ENCODE measurements at regions not wholly inside any gene's neighbourhood (a gene's known extent, or its start where the extent isn't known, plus 50 kb on each side); places are given as distances from the start of the nearest gene placed in this dataset.
"Not testable (repeated sequence)": the region's sequence is repeated elsewhere in the genome, so short reads cannot be mapped to it uniquely, and the experiment has no call there.

- H3K27me3 ChIP-seq (ENCODE audit: insufficient read depth, low read length); H2AFZ ChIP-seq (ENCODE audit: low read length); H3K4me2 ChIP-seq (ENCODE audit: insufficient read depth, low read length); H3K36me3 ChIP-seq (ENCODE audit: insufficient read depth, low read length); H3K79me2 ChIP-seq (ENCODE audit: insufficient read depth, low read length); H4K20me1 ChIP-seq (ENCODE audit: insufficient read depth, low read length); H3K9me3 ChIP-seq (ENCODE audit: low read depth, low read length); H3K4me3 ChIP-seq (ENCODE audit: insufficient read depth, low read length); H3K4me1 ChIP-seq (ENCODE audit: insufficient read depth, low read length); DNase-seq (ENCODE audit: insufficient read length, low spot score, missing footprints); H3K27ac ChIP-seq (ENCODE audit: low read depth, low read length): not testable (repeated sequence)
Observed at GRCh38 chr5:177941386-177941785, 54.7 kb downstream of the PROP1 start.

DNA sequence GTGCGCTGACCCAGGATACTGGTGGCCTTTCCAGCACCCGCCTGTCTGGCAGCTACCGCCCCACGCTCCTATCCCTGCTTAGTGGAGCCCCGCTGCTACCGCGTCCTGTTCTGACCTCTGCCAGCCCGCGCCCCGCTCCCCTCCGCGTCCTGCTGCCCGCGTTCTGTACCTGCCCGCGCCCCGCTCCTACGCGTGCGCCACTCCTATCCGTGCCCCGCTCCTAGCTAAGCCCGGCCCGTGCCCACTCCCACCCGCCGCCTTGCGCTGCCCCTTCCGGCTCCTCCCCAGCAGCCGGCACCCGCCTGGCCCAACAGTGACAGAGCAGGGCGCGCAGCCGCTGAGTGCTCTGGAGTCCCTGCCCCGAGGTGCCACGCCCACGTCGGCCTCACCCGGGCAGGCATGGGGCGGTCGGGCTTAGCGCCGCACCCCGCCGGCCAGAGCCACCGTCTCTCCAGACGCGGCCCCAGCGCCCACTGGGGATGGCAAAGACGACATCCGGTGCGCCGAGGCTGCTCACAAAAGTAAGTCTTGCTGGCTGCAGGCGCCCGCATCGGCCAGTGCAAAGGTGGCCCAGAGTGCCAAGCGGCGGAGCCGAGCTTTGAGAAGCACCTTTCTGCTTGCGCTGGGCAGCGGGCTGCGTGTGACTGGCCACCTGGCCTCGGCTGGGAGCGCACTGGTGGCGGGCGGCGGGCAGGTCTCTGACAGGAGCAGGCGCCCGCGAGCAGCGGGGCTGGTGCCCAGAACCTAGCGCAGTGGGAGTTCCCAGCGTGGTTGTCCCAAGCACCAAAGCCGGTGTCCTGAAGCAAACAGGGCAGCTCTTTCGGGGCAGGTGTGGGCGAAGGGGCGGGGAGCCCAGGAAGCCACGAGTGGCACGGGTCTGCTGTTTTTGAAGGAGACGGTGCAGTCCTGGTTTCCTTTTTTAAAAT is 56.5 kb downstream of the PROP1 start:
- H4K20me1 ChIP-seq (ENCODE audit: insufficient read depth, low read length); H3K79me2 ChIP-seq (ENCODE audit: insufficient read depth, low read length); DNase-seq (ENCODE audit: insufficient read length, low spot score, missing footprints); H3K9me3 ChIP-seq (ENCODE audit: low read depth, low read length); H3K27ac ChIP-seq (ENCODE audit: low read depth, low read length); H2AFZ ChIP-seq (ENCODE audit: low read length); H3K36me3 ChIP-seq (ENCODE audit: insufficient read depth, low read length); H3K27me3 ChIP-seq (ENCODE audit: insufficient read depth, low read length); H3K4me1 ChIP-seq (ENCODE audit: insufficient read depth, low read length): not testable (repeated sequence)
- Histone ChIP-seq H3K4me3 (ENCODE audit: insufficient read depth, low read length) (peak overlapping the region; percentile 63), H3K4me2 (ENCODE audit: insufficient read depth, low read length) (peak overlapping the region; percentile 57)

DNA sequence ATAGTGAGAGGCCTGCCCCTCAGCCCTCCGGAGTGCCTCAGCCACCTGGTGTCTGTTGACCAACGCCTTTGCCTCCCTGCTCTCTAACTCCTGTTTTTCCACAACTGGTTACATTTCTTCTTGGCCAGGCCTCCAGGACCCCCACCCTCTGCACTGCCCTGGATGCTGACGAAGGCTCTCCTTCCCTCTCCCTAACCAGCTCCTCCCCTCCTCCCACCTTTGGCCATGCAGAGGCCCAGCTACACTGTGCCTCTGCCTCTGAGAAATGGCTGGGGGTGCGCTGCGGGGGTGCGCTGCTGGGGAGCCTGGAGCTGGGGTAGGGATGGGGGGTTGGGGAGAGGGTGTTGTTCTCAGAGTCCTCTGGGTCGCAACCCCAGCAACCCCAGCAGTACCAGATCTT is 57.3 kb downstream of the PROP1 start:
- Histone ChIP-seq H3K4me2 (ENCODE audit: insufficient read depth, low read length) (peak overlapping the region; percentile 57), H3K4me3 (ENCODE audit: insufficient read depth, low read length) (peak overlapping the region; percentile 63)
- not testable (repeated sequence) for H3K36me3 ChIP-seq (ENCODE audit: insufficient read depth, low read length); H2AFZ ChIP-seq (ENCODE audit: low read length); H4K20me1 ChIP-seq (ENCODE audit: insufficient read depth, low read length); H3K27me3 ChIP-seq (ENCODE audit: insufficient read depth, low read length); H3K4me1 ChIP-seq (ENCODE audit: insufficient read depth, low read length); H3K9me3 ChIP-seq (ENCODE audit: low read depth, low read length); DNase-seq (ENCODE audit: insufficient read length, low spot score, missing footprints); H3K79me2 ChIP-seq (ENCODE audit: insufficient read depth, low read length); H3K27ac ChIP-seq (ENCODE audit: low read depth, low read length)

- not testable (repeated sequence) for H3K36me3 ChIP-seq (ENCODE audit: insufficient read depth, low read length); H3K4me1 ChIP-seq (ENCODE audit: insufficient read depth, low read length); H3K4me2 ChIP-seq (ENCODE audit: insufficient read depth, low read length); H3K27ac ChIP-seq (ENCODE audit: low read depth, low read length); H3K27me3 ChIP-seq (ENCODE audit: insufficient read depth, low read length); H4K20me1 ChIP-seq (ENCODE audit: insufficient read depth, low read length); H2AFZ ChIP-seq (ENCODE audit: low read length); H3K9me3 ChIP-seq (ENCODE audit: low read depth, low read length); H3K79me2 ChIP-seq (ENCODE audit: insufficient read depth, low read length); DNase-seq (ENCODE audit: insufficient read length, low spot score, missing footprints); H3K4me3 ChIP-seq (ENCODE audit: insufficient read depth, low read length)
- TF ChIP-seq CTCF (IDR thresholded peaks at IDR 0.05; ENCODE audit: extremely low read depth, low read depth, low read length): peak; percentile 23
Observed at GRCh38 chr5:177934233-177934632, 61.8 kb downstream of the PROP1 start.

GRCh38 chr5:177930269-177931022 is 65.6 kb downstream of the PROP1 start:
- not testable (repeated sequence) for DNase-seq (ENCODE audit: insufficient read length, low spot score, missing footprints); H3K4me3 ChIP-seq (ENCODE audit: insufficient read depth, low read length); H4K20me1 ChIP-seq (ENCODE audit: insufficient read depth, low read length)

GRCh38 chr5:177929618-177930017 is 66.4 kb downstream of the PROP1 start:
- not testable (repeated sequence) for DNase-seq (ENCODE audit: insufficient read length, low spot score, missing footprints); H3K4me2 ChIP-seq (ENCODE audit: insufficient read depth, low read length); H3K79me2 ChIP-seq (ENCODE audit: insufficient read depth, low read length); H3K27ac ChIP-seq (ENCODE audit: low read depth, low read length); H4K20me1 ChIP-seq (ENCODE audit: insufficient read depth, low read length); H3K4me3 ChIP-seq (ENCODE audit: insufficient read depth, low read length); H3K36me3 ChIP-seq (ENCODE audit: insufficient read depth, low read length); H2AFZ ChIP-seq (ENCODE audit: low read length); H3K27me3 ChIP-seq (ENCODE audit: insufficient read depth, low read length); H3K9me3 ChIP-seq (ENCODE audit: low read depth, low read length); H3K4me1 ChIP-seq (ENCODE audit: insufficient read depth, low read length)

More at GRCh38 chr5:177930269-177931022, 65.6 kb downstream of the PROP1 start:
- not testable (repeated sequence) for H3K4me2 ChIP-seq (ENCODE audit: insufficient read depth, low read length); H3K27ac ChIP-seq (ENCODE audit: low read depth, low read length); H3K79me2 ChIP-seq (ENCODE audit: insufficient read depth, low read length); H3K9me3 ChIP-seq (ENCODE audit: low read depth, low read length); H2AFZ ChIP-seq (ENCODE audit: low read length); H3K27me3 ChIP-seq (ENCODE audit: insufficient read depth, low read length); H3K4me1 ChIP-seq (ENCODE audit: insufficient read depth, low read length); H3K36me3 ChIP-seq (ENCODE audit: insufficient read depth, low read length)

- not testable (repeated sequence) for H3K27me3 ChIP-seq (ENCODE audit: insufficient read depth, low read length); H2AFZ ChIP-seq (ENCODE audit: low read length); H3K4me2 ChIP-seq (ENCODE audit: insufficient read depth, low read length); H3K79me2 ChIP-seq (ENCODE audit: insufficient read depth, low read length); DNase-seq (ENCODE audit: insufficient read length, low spot score, missing footprints); H3K9me3 ChIP-seq (ENCODE audit: low read depth, low read length); H3K27ac ChIP-seq (ENCODE audit: low read depth, low read length); H3K4me1 ChIP-seq (ENCODE audit: insufficient read depth, low read length); H3K4me3 ChIP-seq (ENCODE audit: insufficient read depth, low read length); H4K20me1 ChIP-seq (ENCODE audit: insufficient read depth, low read length); H3K36me3 ChIP-seq (ENCODE audit: insufficient read depth, low read length)
Observed at GRCh38 chr5:177927500-177927899, 68.5 kb downstream of the PROP1 start.

- H3K79me2 ChIP-seq (ENCODE audit: insufficient read depth, low read length); DNase-seq (ENCODE audit: insufficient read length, low spot score, missing footprints); H4K20me1 ChIP-seq (ENCODE audit: insufficient read depth, low read length); H3K9me3 ChIP-seq (ENCODE audit: low read depth, low read length); H3K27me3 ChIP-seq (ENCODE audit: insufficient read depth, low read length); H2AFZ ChIP-seq (ENCODE audit: low read length); H3K27ac ChIP-seq (ENCODE audit: low read depth, low read length); H3K4me2 ChIP-seq (ENCODE audit: insufficient read depth, low read length); H3K36me3 ChIP-seq (ENCODE audit: insufficient read depth, low read length); H3K4me3 ChIP-seq (ENCODE audit: insufficient read depth, low read length); H3K4me1 ChIP-seq (ENCODE audit: insufficient read depth, low read length): not testable (repeated sequence)
Observed at GRCh38 chr5:177924577-177924976, 71.5 kb downstream of the PROP1 start.

Measured in osteoblast (primary cell).